Esophagus squamous epithelium (tissue), 4 donors: ENCODE measurements at regions not wholly inside any gene's neighbourhood (a gene's known extent, or its start where the extent isn't known, plus 50 kb on each side); places are given as distances from the start of the nearest gene placed in this dataset.

Source experiments
- POLR2A ChIP-seq, 4 donors: fragments of 450-650 bp; IDR thresholded peaks; one replicate each; pipeline ENCODE4 v1.6.1; 2017; ENCODE audit warnings: antibody characterized with exemption in 4 of 4, mild to moderate bottlenecking in 4 of 4, moderate library complexity in 3 of 4
- TF ChIP-seq, protein P1 (sequence below), 6 experiments: fragments of 450-650 bp in 4 of 6; fragments of 200-600 bp in 2 of 6; sonication (generic) in 2 of 6; IDR thresholded peaks; one replicate each; pipeline ENCODE4 v1.5.1; 2016 to 2019; ENCODE audit warnings: antibody characterized with exemption in 6 of 6, mild to moderate bottlenecking in 4 of 6, moderate library complexity in 4 of 6

DNA sequence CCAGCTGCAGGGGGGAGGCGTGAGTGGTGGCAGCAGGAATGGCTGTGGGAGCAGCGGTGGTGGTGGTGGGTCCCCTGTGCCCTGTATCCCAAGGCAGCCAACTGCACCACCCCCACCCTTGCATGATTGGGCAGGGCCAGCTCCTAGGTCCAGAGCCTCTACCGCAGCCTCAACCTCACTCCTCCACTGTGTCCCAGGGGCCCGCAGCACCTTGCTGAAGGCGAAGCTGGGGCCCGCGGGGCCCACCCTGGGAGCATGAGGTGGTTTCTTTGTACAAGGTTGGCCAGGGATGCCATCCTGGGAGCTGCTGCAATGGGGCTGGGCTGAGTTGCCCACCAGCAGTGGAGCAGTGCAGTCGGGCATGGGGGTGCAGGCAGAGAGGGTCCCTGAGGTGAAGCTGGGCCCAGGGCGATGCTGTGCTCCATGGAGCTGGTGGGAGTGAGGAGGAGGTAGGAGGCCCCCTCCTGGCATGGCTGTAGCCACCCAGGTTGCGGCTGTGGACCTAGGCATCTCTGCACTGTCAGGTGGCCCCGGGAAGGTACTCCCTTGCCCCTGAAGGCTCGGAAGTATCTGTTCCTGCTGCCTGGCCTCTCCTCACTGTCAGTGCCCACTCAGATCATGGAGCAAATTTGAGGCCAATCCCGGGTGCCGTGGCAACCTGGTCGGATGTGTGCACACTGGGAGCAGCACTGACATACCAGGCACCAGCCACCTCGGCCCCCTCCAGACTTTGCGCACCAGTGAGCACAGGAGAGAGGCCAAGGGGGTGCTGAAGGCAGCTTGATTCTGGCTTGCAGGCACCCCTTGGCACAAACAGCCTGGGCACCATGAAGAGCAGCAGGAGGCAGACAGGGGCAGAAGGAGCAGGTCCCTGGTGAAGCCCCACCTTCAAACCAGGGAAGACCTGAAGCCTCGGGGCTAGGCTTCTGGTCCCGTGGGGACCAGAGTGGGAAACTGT lies 60.2 kb upstream of the L3MBTL3 start:
- TF ChIP-seq, protein P1, sequence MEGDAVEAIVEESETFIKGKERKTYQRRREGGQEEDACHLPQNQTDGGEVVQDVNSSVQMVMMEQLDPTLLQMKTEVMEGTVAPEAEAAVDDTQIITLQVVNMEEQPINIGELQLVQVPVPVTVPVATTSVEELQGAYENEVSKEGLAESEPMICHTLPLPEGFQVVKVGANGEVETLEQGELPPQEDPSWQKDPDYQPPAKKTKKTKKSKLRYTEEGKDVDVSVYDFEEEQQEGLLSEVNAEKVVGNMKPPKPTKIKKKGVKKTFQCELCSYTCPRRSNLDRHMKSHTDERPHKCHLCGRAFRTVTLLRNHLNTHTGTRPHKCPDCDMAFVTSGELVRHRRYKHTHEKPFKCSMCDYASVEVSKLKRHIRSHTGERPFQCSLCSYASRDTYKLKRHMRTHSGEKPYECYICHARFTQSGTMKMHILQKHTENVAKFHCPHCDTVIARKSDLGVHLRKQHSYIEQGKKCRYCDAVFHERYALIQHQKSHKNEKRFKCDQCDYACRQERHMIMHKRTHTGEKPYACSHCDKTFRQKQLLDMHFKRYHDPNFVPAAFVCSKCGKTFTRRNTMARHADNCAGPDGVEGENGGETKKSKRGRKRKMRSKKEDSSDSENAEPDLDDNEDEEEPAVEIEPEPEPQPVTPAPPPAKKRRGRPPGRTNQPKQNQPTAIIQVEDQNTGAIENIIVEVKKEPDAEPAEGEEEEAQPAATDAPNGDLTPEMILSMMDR (IDR thresholded peaks at IDR 0.05), result no peak
- TF ChIP-seq POLR2A (IDR thresholded peaks at IDR 0.05), result no peak
